Brain pericyte (primary cell): ENCODE measurements at regions not wholly inside any gene's neighbourhood (a gene's known extent, or its start where the extent isn't known, plus 50 kb on each side); places are given as distances from the start of the nearest gene placed in this dataset.
"Not testable (repeated sequence)": the region's sequence is repeated elsewhere in the genome, so short reads cannot be mapped to it uniquely, and the experiment has no call there.

ENCODE experiments used
- DNase-seq: peaks from one replicate; pipeline ENCODE4 v3.0.0-alpha.2; 2012; ENCODE audit warnings: low read depth, low spot score

GRCh38 chr7:80996236-80996635, 77.4 kb upstream of the SEMA3C start:
- DNase-seq = not testable (repeated sequence)

GRCh38 chr7:80991654-80992053, 72.8 kb upstream of the SEMA3C start:
- DNase-seq = no peak

- no peak for DNase-seq
Observed at GRCh38 chr7:80984619-80985018, 65.8 kb upstream of the SEMA3C start.

GRCh38 chr7:80981405-80981804, 62.6 kb upstream of the SEMA3C start:
- no peak for DNase-seq

- no peak for DNase-seq
Observed at GRCh38 chr7:80977751-80978150, 58.9 kb upstream of the SEMA3C start.

- DNase-seq = no peak
Observed at GRCh38 chr7:80974396-80975358, 55.8 kb upstream of the SEMA3C start.

GRCh38 chr7:80971225-80971624, 52.4 kb upstream of the SEMA3C start:
- no peak for DNase-seq
